H9 (cell line): ENCODE measurements at regions not wholly inside any gene's neighbourhood (a gene's known extent, or its start where the extent isn't known, plus 50 kb on each side); places are given as distances from the start of the nearest gene placed in this dataset.

Source experiments
- DNase-seq: peaks from one replicate; pipeline ENCODE4 v3.0.0-alpha.2; 2017
- H2AFZ ChIP-seq: one replicate; pipeline ENCODE4 v1.6.1; 2013; ENCODE audit warnings: mild to moderate bottlenecking, low read length, control low read depth, moderate library complexity
- H2AK5ac ChIP-seq: 2 replicates; pipeline ENCODE4 v1.6.1; 2013; ENCODE audit warnings: low read length, control low read depth, mixed read lengths; ENCODE audit not compliant: insufficient read length
- H2BK120ac ChIP-seq: one replicate; pipeline ENCODE4 v1.6.1; 2013; ENCODE audit warnings: low read depth, mild to moderate bottlenecking, low read length, control low read depth, inconsistent platforms; ENCODE audit not compliant: poor library complexity, severe bottlenecking
- H2BK12ac ChIP-seq: 2 replicates; pipeline ENCODE4 v1.6.1; 2013; ENCODE audit warnings: low read length, control low read depth, mixed read lengths, low read depth; ENCODE audit not compliant: insufficient read length
- H2BK15ac ChIP-seq: 2 replicates; pipeline ENCODE4 v1.6.1; 2013; ENCODE audit warnings: low read depth, low read length, control low read depth
- H2BK20ac ChIP-seq: one replicate; pipeline ENCODE4 v1.6.1; 2013; ENCODE audit warnings: low read depth, mild to moderate bottlenecking, low read length, control low read depth, inconsistent platforms; ENCODE audit not compliant: poor library complexity, severe bottlenecking
- H2BK5ac ChIP-seq: 2 replicates; pipeline ENCODE4 v1.6.1; 2013; ENCODE audit warnings: low read length, control low read depth, mixed read lengths; ENCODE audit not compliant: insufficient read length
- H3K14ac ChIP-seq: 2 replicates; pipeline ENCODE4 v1.6.1; 2013; ENCODE audit warnings: low read length, control low read depth; ENCODE audit not compliant: insufficient read depth
- H3K18ac ChIP-seq: 2 replicates; pipeline ENCODE4 v1.6.1; 2013; ENCODE audit warnings: low read depth, mild to moderate bottlenecking, mixed read lengths, low read length, control low read depth; ENCODE audit not compliant: insufficient read length
- H3K23ac ChIP-seq: 2 replicates; pipeline ENCODE4 v1.6.1; 2013; ENCODE audit warnings: low read length, control low read depth, mixed read lengths, low read depth; ENCODE audit not compliant: insufficient read length
- H3K23me2 ChIP-seq: 2 replicates; pipeline ENCODE4 v1.6.1; 2013; ENCODE audit warnings: low read depth, mild to moderate bottlenecking, mixed read lengths, low read length, control low read depth; ENCODE audit not compliant: insufficient read length, poor library complexity, severe bottlenecking
- H3K27ac ChIP-seq: 2 replicates; pipeline ENCODE4 v1.5.1; 2013; ENCODE audit warnings: low read length, control low read depth, mixed read lengths, low read depth; ENCODE audit not compliant: insufficient read length
- H3K27me3 ChIP-seq: 2 replicates; pipeline ENCODE4 v1.6.1; 2013; ENCODE audit warnings: low read length, control low read depth, inconsistent platforms; ENCODE audit not compliant: insufficient read depth
- H3K4ac ChIP-seq: 2 replicates; pipeline ENCODE4 v1.6.1; 2013; ENCODE audit warnings: low read depth, mild to moderate bottlenecking, control low read depth, inconsistent platforms, low read length, moderate library complexity
- H3K4me1 ChIP-seq: 2 replicates; pipeline ENCODE4 v1.6.1; 2013; ENCODE audit warnings: low read length, control low read depth, inconsistent platforms; ENCODE audit not compliant: insufficient read depth
- H3K4me2 ChIP-seq: 2 replicates; pipeline ENCODE4 v1.6.1; 2013; ENCODE audit warnings: low read length, control low read depth, mixed read lengths; ENCODE audit not compliant: insufficient read length, insufficient read depth
- H3K56ac ChIP-seq: 2 replicates; pipeline ENCODE4 v1.6.1; 2013; ENCODE audit warnings: low read depth, mild to moderate bottlenecking, mixed read lengths, low read length, control low read depth; ENCODE audit not compliant: insufficient read length
- H3K79me1 ChIP-seq: 2 replicates; pipeline ENCODE4 v1.6.1; 2013; ENCODE audit warnings: low read depth, mild to moderate bottlenecking, moderate library complexity, low read length, control low read depth, inconsistent platforms; ENCODE audit not compliant: insufficient read depth, poor library complexity, severe bottlenecking
- H3K79me2 ChIP-seq: 2 replicates; pipeline ENCODE4 v1.6.1; 2013; ENCODE audit warnings: low read length, control low read depth, inconsistent platforms; ENCODE audit not compliant: insufficient read depth
- H3K9ac ChIP-seq: 2 replicates; pipeline ENCODE4 v1.6.1; 2013; ENCODE audit warnings: low read length, control low read depth, mixed read lengths; ENCODE audit not compliant: insufficient read length; ENCODE audit errors: extremely low read depth
- H3K9me3 ChIP-seq: one replicate; pipeline ENCODE4 v1.6.1; 2013; ENCODE audit warnings: low read depth, low read length, inconsistent platforms; ENCODE audit not compliant: control insufficient read depth
- H3T11ph ChIP-seq: one replicate; pipeline ENCODE4 v1.6.1; 2013; ENCODE audit warnings: mild to moderate bottlenecking, low read length, control low read depth, inconsistent platforms
- H4K20me1 ChIP-seq: one replicate; pipeline ENCODE4 v1.6.1; 2013; ENCODE audit not compliant: control insufficient read depth, insufficient read length, insufficient read depth
- H4K5ac ChIP-seq: 2 replicates; pipeline ENCODE4 v1.6.1; 2013; ENCODE audit warnings: low read depth, mild to moderate bottlenecking, mixed read lengths, low read length, control low read depth; ENCODE audit not compliant: insufficient read length
- H4K8ac ChIP-seq: replicated peaks from 2 replicates; pipeline ENCODE4 v1.6.1; 2013; ENCODE audit warnings: low read length, control low read depth, mixed read lengths, low read depth; ENCODE audit not compliant: insufficient read length
- H4K91ac ChIP-seq: 2 replicates; pipeline ENCODE4 v1.6.1; 2013; ENCODE audit warnings: low read depth, mild to moderate bottlenecking, moderate library complexity, mixed read lengths, low read length, control low read depth; ENCODE audit not compliant: insufficient read length
- H3K27ac Mint-ChIP-seq, 3 experiments: 2 replicates in 2 of 3; 3 replicates in 1 of 3; pipeline ENCODE4 v1.8.0; 2020 to 2021; ENCODE audit warnings: mixed read lengths in 3 of 3, mild to moderate bottlenecking in 1 of 3, moderate library complexity in 1 of 3
- H3K27me3 Mint-ChIP-seq: 2 replicates; pipeline ENCODE4 v1.8.0; 2021; ENCODE audit warnings: low read depth, mild to moderate bottlenecking, moderate library complexity, mixed read lengths
- H3K36me3 Mint-ChIP-seq, 3 experiments: 2 replicates in 2 of 3; 3 replicates in 1 of 3; pipeline ENCODE4 v1.8.0; 2020 to 2021; ENCODE audit warnings: low read depth in 3 of 3, mixed read lengths in 3 of 3; ENCODE audit not compliant: insufficient read depth in 1 of 3
- H3K4me1 Mint-ChIP-seq, 2 experiments: 2 replicates each; pipeline ENCODE4 v1.8.0; 2020; ENCODE audit warnings: mixed read lengths in 2 of 2
- H3K4me3 Mint-ChIP-seq, 2 experiments: 2 replicates in 1 of 2; 3 replicates in 1 of 2; pipeline ENCODE4 v1.8.0; 2020 to 2021; ENCODE audit warnings: mild to moderate bottlenecking in 2 of 2, mixed read lengths in 2 of 2, moderate library complexity in 1 of 2
- H3K9me3 Mint-ChIP-seq, 2 experiments: 2 replicates in 1 of 2; 3 replicates in 1 of 2; pipeline ENCODE4 v1.8.0; 2020; ENCODE audit warnings: mild to moderate bottlenecking in 2 of 2, mixed read lengths in 2 of 2, moderate library complexity in 1 of 2
- CTCF ChIP-seq: fragments of 200-600 bp; sonication (generic); conservative IDR thresholded peaks from 3 replicates; pipeline ENCODE4 v1.8.0; 2021; ENCODE audit warnings: antibody characterized with exemption, mild to moderate bottlenecking
- WGBS: extraction: QIAGEN DNeasy Blood & Tissue Kit; methylation state at CpG from one replicate; pipeline ENCODE4 v1.1.7; 2013; ENCODE audit warnings: missing lambda C conversion rate, low lambda C conversion rate, mixed read lengths; ENCODE audit not compliant: insufficient read length; ENCODE audit errors: extremely low coverage; 5-methylcytosine and 5-hydroxymethylcytosine counted together

GRCh38 chr1:30466610-30467009 lies 256.8 kb downstream of the MATN1 start:
- WGBS: no CpG with 5 or more reads among the region's 3 CpGs
- H3K27me3 Mint-ChIP-seq: peaks cover 2% of the 10 kb centered on the region

More at GRCh38 chr1:30466610-30467009, 256.8 kb downstream of the MATN1 start:
- H3K4me1 Mint-ChIP-seq: no peaks in the 10 kb centered on the region
- H3K27me3 ChIP-seq: no peaks in the 10 kb centered on the region
- no peak overlapping the region for H3K27ac ChIP-seq
- no peak overlapping the region for H3K4me3 Mint-ChIP-seq
- DNase-seq: no peak
- H4K91ac ChIP-seq: no peak overlapping the region
- H3K4ac ChIP-seq: no peak overlapping the region
- no peak overlapping the region for H2BK15ac ChIP-seq
- no peak overlapping the region for H3K56ac ChIP-seq
- no peaks in the 10 kb centered on the region; a peak in 1 of 7 replicates for H3K36me3 Mint-ChIP-seq
- no peak overlapping the region for H3T11ph ChIP-seq
- no peak overlapping the region for H4K8ac ChIP-seq
- H2AK5ac ChIP-seq: no peak overlapping the region
- H3K79me1 ChIP-seq: no peaks in the 10 kb centered on the region
- no peaks in the 10 kb centered on the region for H3K9me3 Mint-ChIP-seq
- no peaks in the 10 kb centered on the region for H3K9me3 ChIP-seq
- no peaks in the 10 kb centered on the region for H3K79me2 ChIP-seq
- H3K4me2 ChIP-seq: no peak overlapping the region
- no peak overlapping the region for H2AFZ ChIP-seq
- peaks cover 3% of the 10 kb centered on the region for H3K23me2 ChIP-seq
- no peak overlapping the region for H2BK20ac ChIP-seq
- H3K27ac Mint-ChIP-seq: no peak overlapping the region; a peak in 2 of 7 replicates
- no peak overlapping the region for H2BK120ac ChIP-seq
- H4K20me1 ChIP-seq: no peaks in the 10 kb centered on the region
- H3K18ac ChIP-seq: no peak overlapping the region
- H3K9ac ChIP-seq: no peak overlapping the region
- H3K4me1 ChIP-seq: no peaks in the 10 kb centered on the region
- no peak for TF ChIP-seq CTCF
- H4K5ac ChIP-seq: no peak overlapping the region
- H2BK12ac ChIP-seq: no peak overlapping the region
- H2BK5ac ChIP-seq: no peak overlapping the region
- no peak overlapping the region for H3K14ac ChIP-seq
- no peak overlapping the region for H3K23ac ChIP-seq
